CD4-positive, alpha-beta T cell treated with Interleukin-2 at 100 ng/mL for 4 hours (primary cell): ENCODE measurements at regions not wholly inside any gene's neighbourhood (a gene's known extent, or its start where the extent isn't known, plus 50 kb on each side); places are given as distances from the start of the nearest gene placed in this dataset.

Experiments
- DNase-seq: peaks from one replicate; pipeline ENCODE4 v3.0.0-alpha.2; 2020; ENCODE audit warnings: low spot score

- DNase-seq = no peak
Measured at GRCh38 chr2:8006626-8007025, 675.2 kb upstream of the ID2 start.

- no peak for DNase-seq
Measured at GRCh38 chr2:8009010-8009597, 672.8 kb upstream of the ID2 start.

- no peak for DNase-seq
Measured at GRCh38 chr2:8015848-8016600, 665.8 kb upstream of the ID2 start.

- no peak for DNase-seq
Measured at GRCh38 chr2:8016688-8017087, 665.2 kb upstream of the ID2 start.

- no peak for DNase-seq
Measured at GRCh38 chr2:8018956-8019355, 662.9 kb upstream of the ID2 start.

- DNase-seq = no peak
Measured at GRCh38 chr2:8019934-8020333, 661.9 kb upstream of the ID2 start.

GRCh38 chr2:8021921-8022320 is 659.9 kb upstream of the ID2 start:
- no peak for DNase-seq

- DNase-seq = no peak
Measured at GRCh38 chr2:8022908-8023640, 658.8 kb upstream of the ID2 start.

GRCh38 chr2:8024506-8024905 is 657.4 kb upstream of the ID2 start:
- no peak for DNase-seq

GRCh38 chr2:8026381-8026780 is 655.5 kb upstream of the ID2 start:
- DNase-seq = no peak

- DNase-seq = no peak
Measured at GRCh38 chr2:8027387-8027786, 654.5 kb upstream of the ID2 start.

- no peak for DNase-seq
Measured at GRCh38 chr2:8028036-8028435, 653.8 kb upstream of the ID2 start.

GRCh38 chr2:8028436-8028835 is 653.4 kb upstream of the ID2 start:
- no peak for DNase-seq

GRCh38 chr2:8028981-8029380 is 652.9 kb upstream of the ID2 start:
- DNase-seq = no peak

- no peak for DNase-seq
Measured at GRCh38 chr2:8030573-8031303, 651.1 kb upstream of the ID2 start.

- DNase-seq = no peak
Measured at GRCh38 chr2:8031370-8031769, 650.5 kb upstream of the ID2 start.

- DNase-seq = no peak
Measured at GRCh38 chr2:8033546-8034096, 648.2 kb upstream of the ID2 start.

GRCh38 chr2:8036366-8036765 is 645.5 kb upstream of the ID2 start:
- DNase-seq = no peak

GRCh38 chr2:8039732-8040131 is 642.1 kb upstream of the ID2 start:
- no peak for DNase-seq

GRCh38 chr2:8043295-8043694 is 638.6 kb upstream of the ID2 start:
- no peak for DNase-seq

GRCh38 chr2:8044046-8044594 is 637.7 kb upstream of the ID2 start:
- DNase-seq = no peak

- DNase-seq = no peak
Measured at GRCh38 chr2:8045081-8045614, 636.7 kb upstream of the ID2 start.
